PC-3 (cell line): ENCODE measurements at regions not wholly inside any gene's neighbourhood (a gene's known extent, or its start where the extent isn't known, plus 50 kb on each side); places are given as distances from the start of the nearest gene placed in this dataset.

Source experiments
- ATAC-seq: fragments of 200-7000 bp; cut with Tn5 transposase; 2 replicates; pipeline ENCODE4 v1.9.1; 2020; ENCODE audit warnings: mild to moderate bottlenecking, moderate library complexity
- BruUV-seq: library from RNA; stranded (reverse); fragments of 400-500 nt; replicated peaks from 2 replicates; lab custom pipeline; 2021; lab: Mats Ljungman, UMichigan
- CTCF ChIA-PET: fragments of 300-600 bp; sonication (Branson Sonifier 250); formaldehyde crosslinking; loops from one replicate; lab custom pipeline; 2022; ENCODE audit warnings: antibody characterized with exemption; lab: Charles Lee
- POLR2A ChIA-PET: fragments of 300-600 bp; sonication (Branson Sonifier 250); formaldehyde crosslinking; loops from one replicate; lab custom pipeline; 2022; ENCODE audit warnings: antibody characterized with exemption; ENCODE audit not compliant: unreplicated experiment; lab: Charles Lee
- DNase-seq: peaks from one replicate; pipeline ENCODE4 v3.0.0-alpha.2; 2015
- H2AFZ ChIP-seq: fragments of 300-600 bp; sonication (generic); 2 replicates; pipeline ENCODE4 v1.6.0; 2016; ENCODE audit warnings: antibody characterized with exemption, low read length
- H3F3A ChIP-seq: fragments of 300-600 bp; sonication (generic); one replicate; pipeline ENCODE4 v1.6.0; 2017; ENCODE audit warnings: antibody characterized with exemption, low read length, control low read depth, mild to moderate bottlenecking; ENCODE audit not compliant: unreplicated experiment
- H3K27ac ChIP-seq: fragments of 300-600 bp; sonication (generic); 2 replicates; pipeline ENCODE4 v1.5.1; 2016; ENCODE audit warnings: mild to moderate bottlenecking, low read length
- H3K27me3 ChIP-seq: fragments of 300-600 bp; sonication (generic); 2 replicates; pipeline ENCODE4 v1.6.1; 2016; ENCODE audit warnings: low read length, mixed read lengths
- H3K36me3 ChIP-seq: fragments of 300-600 bp; sonication (generic); 2 replicates; pipeline ENCODE4 v1.6.1; 2016; ENCODE audit warnings: low read depth, mixed run types, low read length, mixed read lengths
- H3K4me1 ChIP-seq: fragments of 300-600 bp; sonication (generic); 2 replicates; pipeline ENCODE4 v1.5.1; 2016; ENCODE audit warnings: low read length; ENCODE audit not compliant: insufficient read depth
- H3K4me2 ChIP-seq: fragments of 300-600 bp; sonication (generic); 2 replicates; pipeline ENCODE4 v1.6.0; 2016; ENCODE audit warnings: low read length
- H3K4me3 ChIP-seq: fragments of 300-600 bp; sonication (generic); 2 replicates; pipeline ENCODE4 v1.5.1; 2016; ENCODE audit warnings: mild to moderate bottlenecking, low read length, mixed read lengths
- H3K79me2 ChIP-seq: fragments of 300-600 bp; sonication (generic); 2 replicates; pipeline ENCODE4 v1.6.1; 2017; ENCODE audit warnings: low read length, mixed read lengths
- H3K9ac ChIP-seq: fragments of 300-600 bp; sonication (generic); 2 replicates; pipeline ENCODE4 v1.6.0; 2016; ENCODE audit warnings: mild to moderate bottlenecking, low read length
- H3K9me2 ChIP-seq: fragments of 300-600 bp; sonication (generic); replicated peaks from 2 replicates; pipeline ENCODE4 v1.6.1; 2016; ENCODE audit warnings: mixed run types, low read length, mixed read lengths
- H3K9me3 ChIP-seq: fragments of 300-600 bp; sonication (generic); 2 replicates; pipeline ENCODE4 v1.6.1; 2016; ENCODE audit warnings: low read length, mixed read lengths
- H4K20me1 ChIP-seq: fragments of 300-600 bp; sonication (generic); 2 replicates; pipeline ENCODE4 v1.6.1; 2016; ENCODE audit warnings: low read length, mixed read lengths
- EZH2 ChIP-seq: fragments of 300-600 bp; sonication (generic); IDR thresholded peaks from one replicate; pipeline ENCODE4 v1.6.1; 2017; ENCODE audit warnings: antibody characterized with exemption, mild to moderate bottlenecking, low read length; ENCODE audit not compliant: unreplicated experiment
- EZH2phosphoT487 ChIP-seq: fragments of 300-600 bp; sonication (generic); IDR thresholded peaks from 2 replicates; pipeline ENCODE4 v1.6.1; 2018; ENCODE audit warnings: mild to moderate bottlenecking, antibody characterized with exemption, low read length, borderline replicate concordance
- intact Hi-C: fragments of 100-400 bp; cut with micrococcal nuclease; formaldehyde crosslinking; loops from 2 replicates; pipeline ENCODE4 v1.9.0; 2023
- TF ChIP-seq, protein P1 (sequence below): fragments of 300-600 bp; sonication (generic); conservative IDR thresholded peaks from 2 replicates; pipeline ENCODE4 v1.5.1; 2017; ENCODE audit warnings: antibody characterized with exemption, low read depth, mild to moderate bottlenecking, low read length

DNA sequence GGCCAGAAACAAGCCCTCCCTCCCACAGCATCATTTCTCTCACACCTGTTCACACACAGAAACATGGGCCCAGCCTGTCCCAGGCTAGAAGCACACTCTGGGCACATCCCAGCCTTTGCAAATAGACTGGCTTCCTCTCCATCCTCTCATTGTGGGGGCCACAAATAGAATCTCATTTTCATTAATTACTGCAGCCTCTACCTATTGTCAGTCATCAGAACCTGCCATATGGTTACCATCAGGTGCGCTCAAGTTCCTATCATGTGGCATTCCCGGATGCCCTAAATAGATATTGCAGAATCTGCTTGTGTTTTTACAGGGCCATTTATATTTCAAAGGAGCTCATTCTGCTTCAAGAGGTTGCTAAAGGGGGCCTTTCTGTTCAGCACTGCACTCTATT lies 460.7 kb downstream of the BCL11A start:
- Histone ChIP-seq H3K9me3 (no peaks in the 10 kb centered on the region), H3K4me3 (no peak overlapping the region), H3K36me3 (no peaks in the 10 kb centered on the region), H3F3A (no peaks in the 10 kb centered on the region), H3K9ac (no peak overlapping the region), H3K4me1 (no peaks in the 10 kb centered on the region), H4K20me1 (no peaks in the 10 kb centered on the region), H3K79me2 (no peaks in the 10 kb centered on the region), H3K27me3 (0 out of 2 replicates have a peak, but pooled peaks cover 5% of the 10 kb centered on the region), H3K4me2 (no peak overlapping the region), H3K9me2 (no peaks in the 10 kb centered on the region), H2AFZ (no peak overlapping the region), H3K27ac (no peak overlapping the region)
- no TSS peak for BruUV-seq
- POLR2A ChIA-PET = no interaction called here
- intact Hi-C loops = no loop called here
- no peak for ATAC-seq
- TF ChIP-seq, protein P1, sequence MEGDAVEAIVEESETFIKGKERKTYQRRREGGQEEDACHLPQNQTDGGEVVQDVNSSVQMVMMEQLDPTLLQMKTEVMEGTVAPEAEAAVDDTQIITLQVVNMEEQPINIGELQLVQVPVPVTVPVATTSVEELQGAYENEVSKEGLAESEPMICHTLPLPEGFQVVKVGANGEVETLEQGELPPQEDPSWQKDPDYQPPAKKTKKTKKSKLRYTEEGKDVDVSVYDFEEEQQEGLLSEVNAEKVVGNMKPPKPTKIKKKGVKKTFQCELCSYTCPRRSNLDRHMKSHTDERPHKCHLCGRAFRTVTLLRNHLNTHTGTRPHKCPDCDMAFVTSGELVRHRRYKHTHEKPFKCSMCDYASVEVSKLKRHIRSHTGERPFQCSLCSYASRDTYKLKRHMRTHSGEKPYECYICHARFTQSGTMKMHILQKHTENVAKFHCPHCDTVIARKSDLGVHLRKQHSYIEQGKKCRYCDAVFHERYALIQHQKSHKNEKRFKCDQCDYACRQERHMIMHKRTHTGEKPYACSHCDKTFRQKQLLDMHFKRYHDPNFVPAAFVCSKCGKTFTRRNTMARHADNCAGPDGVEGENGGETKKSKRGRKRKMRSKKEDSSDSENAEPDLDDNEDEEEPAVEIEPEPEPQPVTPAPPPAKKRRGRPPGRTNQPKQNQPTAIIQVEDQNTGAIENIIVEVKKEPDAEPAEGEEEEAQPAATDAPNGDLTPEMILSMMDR = no peak
- TF ChIP-seq EZH2 (no peak), EZH2phosphoT487 (no peak)
- no peak for DNase-seq
- CTCF ChIA-PET = no interaction called here

DNA sequence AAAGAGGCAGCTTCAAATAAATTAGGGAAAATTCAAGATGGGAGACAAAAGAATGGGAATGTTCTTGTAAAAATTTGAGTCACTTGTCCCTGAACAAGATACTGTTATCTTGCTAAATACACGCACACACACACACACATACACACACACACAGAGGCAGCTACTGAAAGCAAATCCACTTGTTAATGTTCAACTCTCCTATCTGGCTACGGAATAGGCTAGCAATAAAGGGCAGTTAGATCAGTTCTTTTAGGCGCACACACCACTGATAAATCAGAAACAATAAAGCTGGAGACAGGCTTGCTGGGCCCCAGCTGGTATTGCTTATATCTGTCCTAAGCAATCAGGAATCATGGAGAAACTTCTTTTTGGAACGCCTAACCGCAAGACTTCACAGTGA lies 461.6 kb downstream of the BCL11A start:
- intact Hi-C loops = no loop called here
- TF ChIP-seq EZH2phosphoT487 = no peak
- no peak for TF ChIP-seq EZH2
- TF ChIP-seq, protein P1 = no peak
- no peaks in the 10 kb centered on the region for H3K9me2 ChIP-seq
- H3K4me3 ChIP-seq = no peak overlapping the region
- CTCF ChIA-PET = no interaction called here
- H3K9me3 ChIP-seq = no peaks in the 10 kb centered on the region
- POLR2A ChIA-PET = no interaction called here
- no peak overlapping the region for H2AFZ ChIP-seq
- ATAC-seq = no peak
- H3K27ac ChIP-seq = no peak overlapping the region
- no peak overlapping the region for H3K9ac ChIP-seq
- no peaks in the 10 kb centered on the region for H4K20me1 ChIP-seq
- H3K36me3 ChIP-seq = no peaks in the 10 kb centered on the region
- 0 out of 2 replicates have a peak, but pooled peaks cover 4% of the 10 kb centered on the region for H3K27me3 ChIP-seq
- no peaks in the 10 kb centered on the region for H3K4me1 ChIP-seq
- H3K79me2 ChIP-seq = no peaks in the 10 kb centered on the region
- no peak for DNase-seq
- H3K4me2 ChIP-seq = no peak overlapping the region
- BruUV-seq = no TSS peak
- no peaks in the 10 kb centered on the region for H3F3A ChIP-seq

DNA sequence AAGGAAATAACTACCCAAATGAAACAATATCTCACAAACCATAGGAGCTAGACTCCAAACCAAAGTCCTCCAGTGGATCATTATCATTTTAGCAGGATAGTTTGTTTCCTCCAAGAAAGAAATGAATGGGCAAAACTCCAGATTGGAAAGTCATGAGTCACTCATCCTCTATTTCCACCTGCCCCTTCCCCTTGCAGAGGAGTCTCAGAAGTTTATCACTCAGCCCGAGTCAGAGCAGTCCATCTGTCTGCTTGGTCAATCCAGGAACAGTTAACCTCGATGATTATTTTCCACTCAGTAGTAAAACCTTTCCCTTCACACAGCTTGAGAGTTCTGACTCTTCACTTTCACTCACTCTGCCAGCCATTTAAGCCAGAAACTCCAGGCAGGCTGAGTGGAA lies 462.2 kb downstream of the BCL11A start:
- Histone ChIP-seq H3K79me2 (no peaks in the 10 kb centered on the region), H3K4me2 (no peak overlapping the region), H3K36me3 (no peaks in the 10 kb centered on the region), H2AFZ (no peak overlapping the region), H3K4me1 (no peaks in the 10 kb centered on the region), H3K27me3 (0 out of 2 replicates have a peak, but pooled peaks cover 4% of the 10 kb centered on the region), H3K9me3 (no peaks in the 10 kb centered on the region), H3F3A (no peaks in the 10 kb centered on the region), H3K9ac (no peak overlapping the region), H3K4me3 (no peak overlapping the region), H3K27ac (no peak overlapping the region), H3K9me2 (no peaks in the 10 kb centered on the region), H4K20me1 (no peaks in the 10 kb centered on the region)
- ChIA-PET CTCF (no interaction called here), POLR2A (no interaction called here)
- DNase-seq (no peak), ATAC-seq (no peak)
- TF ChIP-seq EZH2 = no peak
- TF ChIP-seq EZH2phosphoT487 = no peak
- TF ChIP-seq, protein P1 = no peak
- intact Hi-C loops = no loop called here
- no TSS peak for BruUV-seq
